GM19351 (cell line): ENCODE measurements at regions not wholly inside any gene's neighbourhood (a gene's known extent, or its start where the extent isn't known, plus 50 kb on each side); places are given as distances from the start of the nearest gene placed in this dataset.
"Not testable (repeated sequence)": the region's sequence is repeated elsewhere in the genome, so short reads cannot be mapped to it uniquely, and the experiment has no call there.

Source experiments
- ATAC-seq: cut with Tn5 transposase; IDR thresholded peaks from one replicate; pipeline ENCODE4 v1.9.1; 2021; ENCODE audit warnings: mild to moderate bottlenecking, moderate library complexity; ENCODE audit not compliant: unreplicated experiment

GRCh38 chr5:37971483-37972024 is 131.7 kb upstream of the GDNF start:
- ATAC-seq = no peak

GRCh38 chr5:37966871-37967270 is 127.0 kb upstream of the GDNF start:
- ATAC-seq = no peak

GRCh38 chr5:37966291-37966690 is 126.5 kb upstream of the GDNF start:
- ATAC-seq = no peak

- ATAC-seq = no peak
Measured at GRCh38 chr5:37962389-37962788, 122.5 kb upstream of the GDNF start.

GRCh38 chr5:37957218-37957617 is 117.4 kb upstream of the GDNF start:
- ATAC-seq = no peak

GRCh38 chr5:37955748-37956147 is 115.9 kb upstream of the GDNF start:
- no peak for ATAC-seq

- no peak for ATAC-seq
Measured at GRCh38 chr5:37954561-37954960, 114.7 kb upstream of the GDNF start.

GRCh38 chr5:37951946-37952721 is 112.3 kb upstream of the GDNF start:
- ATAC-seq = no peak

GRCh38 chr5:37950436-37950835 is 110.6 kb upstream of the GDNF start:
- no peak for ATAC-seq

- ATAC-seq = no peak
Measured at GRCh38 chr5:37945446-37945845, 105.6 kb upstream of the GDNF start.

GRCh38 chr5:37943136-37943535 is 103.3 kb upstream of the GDNF start:
- ATAC-seq = not testable (repeated sequence)

- ATAC-seq = no peak
Measured at GRCh38 chr5:37940931-37941623, 101.2 kb upstream of the GDNF start.

- no peak for ATAC-seq
Measured at GRCh38 chr5:37938861-37939260, 99.0 kb upstream of the GDNF start.

GRCh38 chr5:37938076-37938852 is 98.4 kb upstream of the GDNF start:
- no peak for ATAC-seq

GRCh38 chr5:37936091-37936490 is 96.2 kb upstream of the GDNF start:
- no peak for ATAC-seq

- ATAC-seq = no peak
Measured at GRCh38 chr5:37933576-37933975, 93.7 kb upstream of the GDNF start.

- ATAC-seq = no peak
Measured at GRCh38 chr5:37932450-37932849, 92.6 kb upstream of the GDNF start.

- no peak for ATAC-seq
Measured at GRCh38 chr5:37931541-37931940, 91.7 kb upstream of the GDNF start.

- ATAC-seq = no peak
Measured at GRCh38 chr5:37930350-37930749, 90.5 kb upstream of the GDNF start.

GRCh38 chr5:37929791-37930190 is 90.0 kb upstream of the GDNF start:
- ATAC-seq = no peak

GRCh38 chr5:37927753-37928152 is 87.9 kb upstream of the GDNF start:
- ATAC-seq = peak; percentile 61
